ENCODE measurements at regions not wholly inside any gene's neighbourhood (a gene's known extent, or its start where the extent isn't known, plus 50 kb on each side); places are given as distances from the start of the nearest gene placed in this dataset.

DNA sequence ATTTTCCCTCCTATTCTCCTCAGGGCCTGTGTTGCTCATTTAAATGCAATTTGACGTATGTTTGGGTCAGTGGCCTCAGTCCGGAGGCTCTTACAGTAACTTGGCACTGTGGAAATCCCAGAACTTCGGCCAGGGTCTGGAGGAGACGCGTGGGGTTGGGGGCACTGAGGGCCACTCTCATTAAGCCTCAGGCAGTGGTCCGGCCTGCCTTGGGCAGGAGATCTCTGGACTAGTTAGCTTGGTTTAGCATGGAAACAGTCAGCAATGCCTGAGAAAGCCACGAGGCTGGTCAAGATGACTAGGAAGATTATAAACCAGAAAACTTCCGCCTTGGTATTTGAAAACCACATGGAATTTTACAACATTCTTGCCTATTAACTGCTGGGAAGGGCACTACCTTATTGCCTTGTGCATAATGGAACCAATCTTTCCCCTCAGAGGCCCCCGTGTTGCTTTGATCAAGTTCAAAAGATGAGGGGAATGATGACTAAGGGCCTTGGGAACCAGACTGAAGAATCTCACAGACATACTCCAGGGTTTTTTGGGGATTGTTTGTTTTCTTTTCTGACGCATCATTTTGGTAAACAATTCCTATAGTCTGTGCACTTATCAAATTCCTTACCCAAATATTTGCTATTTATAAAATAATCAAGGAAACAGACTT is 206.0 kb upstream of the PREP start:
- TF ChIP-seq POLR2AphosphoS5 (IDR thresholded peaks at IDR 0.05; ENCODE audit: low read depth, low read length) (no peak), POLR2A (IDR thresholded peaks at IDR 0.05; ENCODE audit: low read depth, low read length) (no peak)

All from GM12892 (cell line).